ENCODE measurements at regions not wholly inside any gene's neighbourhood (a gene's known extent, or its start where the extent isn't known, plus 50 kb on each side); places are given as distances from the start of the nearest gene placed in this dataset.

DNA sequence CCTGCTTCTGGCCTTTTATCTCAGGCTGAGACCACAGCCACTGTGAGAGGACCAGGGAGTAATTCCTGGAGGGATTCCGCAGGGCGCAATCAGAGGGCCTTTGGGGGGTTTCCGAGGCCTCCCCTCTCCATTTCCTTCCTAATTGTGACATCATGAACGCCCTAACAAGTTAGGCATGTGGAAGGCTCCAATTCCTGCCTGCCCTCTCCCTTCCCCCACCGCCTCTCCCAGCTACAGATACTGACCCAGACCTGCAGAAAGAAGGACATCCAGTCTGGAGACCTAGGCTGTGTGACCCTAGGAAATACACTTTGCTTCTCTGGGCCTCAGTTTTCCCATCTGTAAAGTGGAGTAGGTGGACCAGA is 637.9 kb downstream of the MED13L start:
- no peak for DNase-seq (ENCODE audit: low read depth)

DNA sequence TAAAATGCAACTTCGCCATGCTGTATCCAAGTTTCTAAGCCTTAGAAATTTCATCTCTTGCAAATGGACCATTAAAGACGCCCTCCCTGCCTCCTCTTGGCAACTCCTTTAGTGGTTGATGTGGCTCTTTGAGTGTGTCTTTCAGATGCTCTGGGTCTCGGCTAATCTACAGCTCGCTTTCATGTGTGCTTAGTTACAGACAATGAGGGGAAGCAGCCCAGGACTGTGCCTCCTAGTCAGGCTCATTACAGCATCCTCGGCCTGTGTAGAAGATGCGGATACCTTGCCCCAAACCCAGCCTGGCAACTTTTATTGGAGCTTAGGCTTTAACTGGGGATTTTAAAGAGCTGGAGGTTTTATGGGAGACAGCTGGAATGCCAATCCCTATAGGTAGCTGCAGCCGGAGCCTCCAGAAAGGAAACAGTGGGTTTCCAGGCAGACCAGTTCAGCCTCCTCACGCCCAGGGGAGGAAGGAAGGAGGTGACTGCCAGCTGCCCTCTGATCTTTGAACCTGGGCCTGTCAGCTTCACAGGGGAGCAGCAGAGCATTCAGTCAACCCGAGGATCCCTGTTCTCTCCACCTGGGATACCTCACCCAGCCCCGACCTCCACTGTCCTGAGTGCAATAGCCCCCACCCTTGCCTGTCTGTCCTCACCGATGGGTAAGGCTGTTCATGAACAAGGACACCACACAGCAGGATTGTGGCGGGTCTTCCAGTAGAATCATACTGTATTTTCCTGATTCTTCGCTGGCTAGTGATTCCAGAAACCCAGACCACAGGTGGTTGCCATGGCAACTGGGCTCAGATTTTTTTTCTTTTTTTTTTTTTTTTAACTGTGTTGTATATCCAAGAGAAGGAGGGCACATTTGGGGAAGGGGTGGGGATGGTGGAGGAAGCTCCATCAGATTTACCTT is 638.5 kb downstream of the MED13L start:
- no peak for DNase-seq (ENCODE audit: low read depth)

GRCh38 chr12:115636546-115636945 is 640.9 kb downstream of the MED13L start:
- no peak for DNase-seq (ENCODE audit: low read depth)

GRCh38 chr12:115632308-115632707 is 645.2 kb downstream of the MED13L start:
- DNase-seq (ENCODE audit: low read depth): no peak

GRCh38 chr12:115630136-115630535 is 647.4 kb downstream of the MED13L start:
- no peak for DNase-seq (ENCODE audit: low read depth)

GRCh38 chr12:115626210-115626609 is 651.3 kb downstream of the MED13L start:
- DNase-seq (ENCODE audit: low read depth): no peak

- no peak for DNase-seq (ENCODE audit: low read depth)
Observed at GRCh38 chr12:115623764-115624334, 653.6 kb downstream of the MED13L start.

DNA sequence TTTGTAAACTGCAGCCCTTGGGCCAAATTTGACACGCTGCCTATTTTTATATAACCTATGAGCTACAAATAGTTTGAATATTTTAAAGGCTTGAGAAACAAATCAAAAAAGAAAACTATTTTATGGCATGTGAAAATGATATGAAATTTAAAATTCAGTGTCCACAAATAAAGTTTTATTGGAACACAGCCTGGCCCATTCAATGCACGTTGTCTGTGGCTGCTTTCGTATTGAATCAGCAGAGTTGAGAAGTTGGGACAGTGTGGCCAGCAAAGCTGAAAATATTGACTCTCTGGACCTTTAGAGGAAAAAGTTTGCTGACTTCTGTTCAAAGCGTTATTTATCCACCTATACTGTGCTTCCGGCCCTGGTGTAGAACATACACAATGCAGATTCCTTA is 654.2 kb downstream of the MED13L start:
- no peak for DNase-seq (ENCODE audit: low read depth)

DNA sequence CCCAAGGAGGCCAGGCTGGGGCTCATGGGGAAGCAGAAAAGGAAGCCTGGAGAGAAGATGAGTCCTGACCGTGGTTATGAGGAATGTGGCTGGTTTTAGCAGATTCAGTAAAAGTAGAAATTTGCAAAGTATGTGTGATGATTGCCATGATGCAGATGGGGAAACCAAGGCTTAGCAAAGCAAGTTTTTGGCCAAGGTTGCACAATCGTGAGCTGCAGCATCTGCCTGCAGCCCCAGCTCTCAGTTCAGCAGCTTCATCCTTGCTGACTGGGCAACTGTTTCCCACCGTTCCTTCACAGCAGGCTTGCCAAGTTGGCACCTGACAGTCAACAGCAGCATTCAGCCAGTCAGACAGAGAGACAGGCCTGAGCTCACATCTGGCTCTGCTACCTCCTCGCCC is 656.7 kb downstream of the MED13L start:
- DNase-seq (ENCODE audit: low read depth): no peak

DNA sequence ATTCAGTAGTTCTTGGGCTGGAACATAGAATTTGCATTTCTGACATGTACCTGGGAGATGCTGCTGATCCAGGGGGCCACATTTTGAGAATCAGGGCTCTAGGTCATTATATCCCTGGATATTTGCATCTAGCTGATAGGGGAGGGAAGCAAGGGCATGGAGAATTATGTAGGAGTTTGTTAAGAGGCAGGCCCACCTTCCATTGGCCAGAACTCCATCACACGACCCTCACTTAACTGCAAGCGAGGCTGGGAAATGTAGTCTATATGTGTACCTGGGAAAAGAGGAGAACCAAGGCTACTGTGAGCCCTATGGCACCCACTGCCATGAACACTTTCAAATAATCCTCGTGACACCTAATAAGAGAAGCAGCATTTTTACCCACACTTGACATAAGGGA is 657.6 kb downstream of the MED13L start:
- DNase-seq (ENCODE audit: low read depth): no peak

GRCh38 chr12:115619061-115619460 is 658.4 kb downstream of the MED13L start:
- DNase-seq (ENCODE audit: low read depth): no peak

- no peak for DNase-seq (ENCODE audit: low read depth)
Observed at GRCh38 chr12:115618105-115618504, 659.4 kb downstream of the MED13L start.

DNA sequence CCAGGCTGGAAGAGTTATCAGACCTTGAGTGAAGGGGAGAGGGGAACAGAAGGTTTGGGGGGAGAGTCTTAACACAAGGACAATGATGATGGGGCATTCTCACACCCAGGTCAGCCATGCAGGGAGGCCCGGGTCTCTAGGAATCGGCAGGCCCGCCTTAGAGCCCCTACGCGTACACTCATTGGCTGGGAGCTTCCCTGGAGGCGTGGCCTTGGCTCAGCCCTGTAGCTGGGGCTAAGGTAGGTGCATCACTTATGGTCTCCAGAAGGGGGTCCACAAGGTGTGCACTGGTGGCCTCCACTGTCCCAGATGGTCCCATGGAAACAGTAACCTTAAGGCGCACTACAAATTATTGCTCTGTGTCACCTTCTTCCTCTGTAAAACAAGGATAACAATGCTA is 660.1 kb downstream of the MED13L start:
- no peak for DNase-seq (ENCODE audit: low read depth)

- no peak for DNase-seq (ENCODE audit: low read depth)
Observed at GRCh38 chr12:115611477-115611876, 666.0 kb downstream of the MED13L start.

DNA sequence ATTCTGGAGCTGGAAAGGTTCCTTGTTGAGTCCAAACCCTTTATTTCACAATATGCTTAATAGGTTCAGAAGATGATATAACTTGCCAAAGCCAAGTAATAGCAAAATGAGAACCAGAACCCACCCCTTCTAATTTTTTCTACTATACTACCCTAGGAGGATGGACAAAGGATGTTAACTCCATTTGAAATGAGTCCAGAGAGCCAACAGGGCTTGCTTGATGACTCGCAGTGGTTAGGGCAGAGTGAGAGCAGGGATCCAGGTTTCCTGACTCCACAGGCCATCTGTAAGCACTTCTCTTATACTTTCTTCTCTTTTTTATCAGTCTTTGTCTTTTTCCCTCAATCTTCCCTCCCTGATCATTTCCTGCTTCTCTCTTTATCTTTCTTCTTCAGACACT is 668.1 kb downstream of the MED13L start:
- no peak for DNase-seq (ENCODE audit: low read depth)

DNA sequence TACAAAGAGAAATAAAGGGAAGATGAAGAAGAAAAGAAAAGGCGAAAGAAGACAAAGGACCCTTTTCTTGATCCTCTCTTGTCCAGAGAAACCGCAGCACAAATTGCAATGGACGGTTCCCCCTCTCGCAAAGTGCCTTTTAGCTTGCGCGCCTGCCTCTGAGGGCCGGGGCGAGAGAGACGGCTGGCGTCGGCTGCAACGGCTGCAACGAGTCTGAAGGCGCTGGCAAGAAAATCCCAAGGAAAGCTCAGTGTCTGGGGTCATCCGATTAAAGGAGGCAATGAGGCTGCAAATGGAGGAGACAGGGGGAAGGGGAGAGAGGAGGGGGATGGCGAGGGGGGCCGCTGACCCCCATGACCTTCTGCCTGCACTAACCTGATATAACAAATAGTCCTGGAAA is 671.5 kb downstream of the MED13L start:
- no peak for DNase-seq (ENCODE audit: low read depth)

DNA sequence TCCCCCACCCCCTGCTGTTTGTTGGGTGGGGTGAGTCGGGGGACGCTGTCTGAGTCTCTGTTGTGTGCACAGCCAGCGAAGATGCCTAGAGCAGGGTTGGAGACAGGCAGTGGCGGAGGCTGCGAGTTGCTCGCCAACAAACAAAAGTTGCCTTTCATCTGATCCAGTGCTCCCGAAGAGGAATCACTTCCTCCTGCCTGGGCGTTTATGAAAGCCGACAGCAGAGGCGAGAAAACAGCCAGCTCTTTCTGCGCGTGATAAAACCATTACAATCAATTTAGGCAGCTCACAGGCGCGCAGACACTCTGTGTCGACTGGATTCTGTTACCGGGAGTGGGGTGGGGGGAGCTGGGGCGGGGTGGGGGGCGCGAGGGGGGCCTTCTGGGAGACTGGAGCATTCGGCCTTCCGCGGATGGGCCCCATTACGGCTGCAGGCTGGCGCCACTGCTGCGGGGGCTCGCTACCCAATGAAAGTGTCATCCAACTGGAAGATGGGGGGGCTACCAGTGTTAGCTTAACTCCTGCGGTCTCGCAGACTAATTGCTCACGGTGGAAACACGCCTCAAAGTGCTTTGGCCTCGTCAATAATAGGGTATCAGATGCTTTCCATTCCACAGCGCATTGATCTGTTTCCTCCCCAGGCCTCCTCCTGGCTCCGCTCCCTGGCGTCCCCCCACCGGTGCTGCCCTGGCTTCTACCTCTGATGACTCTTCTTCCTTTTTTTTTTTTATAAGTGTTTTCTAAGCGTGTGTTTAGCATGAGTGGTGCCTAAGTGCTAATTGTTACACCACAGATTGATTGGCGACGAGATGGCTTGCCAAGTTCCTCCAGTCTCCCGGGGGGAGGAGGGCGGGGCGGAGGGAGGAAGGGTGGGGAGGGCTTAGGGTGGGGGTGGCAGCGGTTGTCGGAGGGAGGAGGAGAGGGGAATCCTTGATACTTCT is 678.4 kb downstream of the MED13L start:
- DNase-seq (ENCODE audit: low read depth): no peak

GRCh38 chr12:115597157-115597712 is 680.3 kb downstream of the MED13L start:
- DNase-seq (ENCODE audit: low read depth): no peak

GRCh38 chr12:115588131-115588530 is 689.4 kb downstream of the MED13L start:
- DNase-seq (ENCODE audit: low read depth): no peak

- no peak for DNase-seq (ENCODE audit: low read depth)
Observed at GRCh38 chr12:115584156-115584555, 693.3 kb downstream of the MED13L start.

DNA sequence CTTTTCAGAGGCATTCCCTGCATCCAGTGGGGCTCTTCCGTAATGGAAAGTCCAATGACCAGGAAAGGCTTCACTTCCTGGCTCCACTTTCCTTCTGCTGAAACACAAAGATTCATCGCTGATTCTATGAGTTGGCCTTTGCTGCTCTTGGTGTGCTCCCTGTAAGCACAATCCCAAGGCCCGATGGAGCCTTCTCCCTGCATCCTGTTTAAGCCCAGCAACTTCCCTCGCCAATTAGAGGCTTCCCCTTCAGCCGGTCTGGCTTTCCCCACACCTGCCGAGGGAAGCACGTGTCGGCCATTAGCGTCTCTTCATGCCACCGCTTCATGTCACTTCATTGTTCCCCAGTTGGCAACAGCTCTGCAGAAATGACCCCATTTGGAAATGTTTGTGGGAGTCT is 693.9 kb downstream of the MED13L start:
- DNase-seq (ENCODE audit: low read depth): no peak

DNA sequence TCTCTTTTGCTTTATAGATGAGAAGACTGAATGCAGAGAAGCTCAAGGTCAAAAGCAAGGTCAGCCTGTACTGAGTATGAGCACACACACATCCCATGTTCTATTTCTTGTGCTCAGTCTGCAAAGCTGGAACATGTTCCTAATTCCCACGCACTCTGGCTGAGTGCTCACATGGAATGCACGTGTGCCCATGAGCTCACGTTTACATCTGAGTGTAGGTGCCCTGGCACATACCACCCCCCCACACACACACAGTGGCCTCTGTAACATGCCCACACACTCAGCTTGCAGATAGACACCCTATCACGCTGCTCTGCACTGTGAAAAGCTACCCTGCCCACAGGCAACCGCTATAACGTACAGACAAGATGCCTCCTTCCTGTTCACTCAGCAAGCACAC is 700.1 kb downstream of the MED13L start:
- DNase-seq (ENCODE audit: low read depth): no peak

Data from CMK (cell line).